ENCODE measurements at regions not wholly inside any gene's neighbourhood (a gene's known extent, or its start where the extent isn't known, plus 50 kb on each side); places are given as distances from the start of the nearest gene placed in this dataset.

- TF ChIP-seq CTCF (IDR thresholded peaks at IDR 0.05) (no peak), POLR2AphosphoS5 (IDR thresholded peaks at IDR 0.05; ENCODE audit: low read depth, low read length) (no peak), REST (IDR thresholded peaks at IDR 0.05; ENCODE audit: insufficient read depth in 1 of 2, low read depth in 2 of 2, low read length in 1 of 2) (no peak), SIN3A (IDR thresholded peaks at IDR 0.05; ENCODE audit: borderline replicate concordance, insufficient read depth, low read depth, low read length) (no peak), TCF7L2 (IDR thresholded peaks at IDR 0.05; ENCODE audit: low read depth, low read length) (no peak)
Observed at GRCh38 chr2:13543550-13543949, 826.8 kb downstream of the TRIB2 start.

Measured in Panc1 (cell line).